ENCODE measurements at regions not wholly inside any gene's neighbourhood (a gene's known extent, or its start where the extent isn't known, plus 50 kb on each side); places are given as distances from the start of the nearest gene placed in this dataset.

DNA sequence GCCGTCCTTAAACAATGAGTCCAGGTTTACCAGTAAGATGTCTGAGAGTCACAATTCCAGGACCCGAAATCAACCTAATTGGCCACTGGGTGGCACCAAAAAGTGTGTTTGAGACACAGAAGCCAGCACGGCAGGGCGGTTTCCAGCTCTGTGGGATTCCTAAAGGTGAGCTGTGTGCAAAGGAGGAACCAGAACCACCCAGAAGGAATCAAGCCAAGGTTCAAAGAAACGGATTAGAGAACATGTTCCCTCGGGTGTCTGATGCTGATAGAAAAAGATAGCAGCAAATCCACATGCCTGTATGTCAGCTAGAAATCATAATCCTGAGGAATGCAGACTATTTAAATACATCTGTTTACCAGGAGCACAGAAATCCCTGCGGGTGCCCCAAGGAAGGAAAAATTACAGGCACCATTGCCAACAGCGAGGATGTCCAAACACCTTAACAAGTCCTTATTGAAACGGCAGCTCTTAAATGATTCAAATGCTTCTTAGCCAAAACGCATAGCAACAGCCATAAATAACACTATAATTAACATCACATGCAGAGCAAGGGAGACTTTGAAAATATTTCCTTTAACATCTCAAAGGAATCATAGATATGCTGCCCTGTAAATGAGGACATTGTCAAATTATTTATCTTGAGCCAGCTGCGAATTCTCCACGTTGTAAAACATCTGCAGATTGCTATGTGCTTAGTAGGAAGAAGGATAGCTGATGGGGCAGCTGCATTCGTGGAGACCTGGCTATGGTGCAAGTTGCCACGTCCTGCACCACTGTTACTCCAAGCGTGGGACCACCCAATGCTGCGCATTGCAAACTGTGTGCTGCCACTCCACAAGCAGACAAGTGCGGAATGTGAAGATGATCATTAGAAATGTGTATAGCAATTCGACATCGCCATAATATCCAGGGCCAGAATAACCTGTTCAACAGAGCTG, 318.7 kb upstream of the NCKAP5 start:
- H3K56ac ChIP-seq (ENCODE audit: extremely low read depth, insufficient read depth, low read length), result peak overlapping the region; percentile 67; the same call in 1 of the 2 replicates
- ChIA-PET CTCF (interaction anchor here (0.6 to 5.4 kb wide), 18 partner anchors 84 to 564 kb away, joined by 3 to 22 read pairs (median 4); no protein-coding TSS in a partner anchor), POLR2A (ENCODE audit: unreplicated experiment) (interaction anchor here (0.7 to 1.1 kb wide), 3 partner anchors 232 to 310 kb away, joined by 3 to 4 read pairs (median 3); no protein-coding TSS in a partner anchor)
- H4K5ac ChIP-seq (ENCODE audit: low read depth, low read length), result peak overlapping the region; percentile 93
- no peaks in the 10 kb centered on the region for H3K79me1 ChIP-seq (ENCODE audit: low read depth in 1 of 2, low read length in 2 of 2)
- in situ Hi-C loops (cut with MboI; ENCODE audit: low sequenced_read_pairs), result loop anchor here (10.0 to 25.0 kb wide), 4 partner anchors 350 to 1025 kb away; partner anchors contain the start of gene CCNT2
- peak overlapping the region; percentile 97 for H2BK120ac ChIP-seq (ENCODE audit: low read depth, low read length)
- peak overlapping the region; percentile 71; the same call in 1 of the 2 replicates for H3K27ac ChIP-seq (ENCODE audit: insufficient read depth, low read length)
- dilution Hi-C loops (cut with HindIII; ENCODE audit: low sequenced_read_pairs, unreplicated experiment), result no loop called here
- H4K8ac ChIP-seq (ENCODE audit: low read depth in 2 of 2, low read length in 2 of 2), result peak overlapping the region; percentile 61 to 88; a peak in 3 of 4 replicates
- peak overlapping the region; percentile 62 for H2AK9ac ChIP-seq (replicated peaks; ENCODE audit: low read depth, low read length, poor library complexity)
- peak overlapping the region; percentile 75; the same call in 2 of the 3 replicates for H2BK15ac ChIP-seq (ENCODE audit: low read depth, low read length)
- intact Hi-C loops (cut with micrococcal nuclease), result loop anchor here (1.0 to 10.0 kb wide), 7 partner anchors 127 to 564 kb away; no protein-coding TSS in a partner anchor
- H3K14ac ChIP-seq (replicated peaks; ENCODE audit: low read depth, low read length), result peak overlapping the region; percentile 92
- H3K36me3 ChIP-seq (ENCODE audit: control insufficient read depth, insufficient read depth, low read length), result no peaks in the 10 kb centered on the region
- H3K4me3 ChIP-seq (ENCODE audit: insufficient read depth, low read depth, low read length), result no peak overlapping the region
- H3K23ac ChIP-seq (ENCODE audit: low read depth, low read length), result peak overlapping the region; percentile 89
- no TSS peak for BruUV-seq (replicated peaks)
- H3K27me3 ChIP-seq (ENCODE audit: control insufficient read depth, insufficient read depth, low read length), result no peaks in the 10 kb centered on the region
- H4K20me1 ChIP-seq (ENCODE audit: insufficient read depth, low read length), result no peaks in the 10 kb centered on the region
- TF ChIP-seq MXI1 (IDR thresholded peaks at IDR 0.05; ENCODE audit: borderline replicate concordance, low read depth, low read length) (no peak), RCOR1 (IDR thresholded peaks at IDR 0.05; ENCODE audit: insufficient replicate concordance, low read length) (no peak), FOS (IDR thresholded peaks at IDR 0.05; ENCODE audit: low read depth, low read length) (no peak), POLR2A (IDR thresholded peaks at IDR 0.05; ENCODE audit: low read depth, low read length) (no peak), BHLHE40 (IDR thresholded peaks at IDR 0.05; ENCODE audit: low read depth, low read length) (peak; percentile 32; the same call in 1 of the 2 replicates), MAZ (IDR thresholded peaks at IDR 0.05; ENCODE audit: borderline replicate concordance, low read depth, low read length) (no peak), CHD1 (IDR thresholded peaks at IDR 0.05; ENCODE audit: low read depth, low read length) (no peak), SMC3 (IDR thresholded peaks at IDR 0.05; ENCODE audit: low read depth, low read length) (peak; percentile 70), RFX5 (IDR thresholded peaks at IDR 0.05; ENCODE audit: low read depth, low read length) (no peak), CTCF (conservative IDR thresholded peaks at IDR 0.05; ENCODE audit: low read depth, low read length) (peak; percentile 73), NFE2L2 (IDR thresholded peaks at IDR 0.05; ENCODE audit: low read depth, low read length) (no peak), ELK1 (IDR thresholded peaks at IDR 0.05; ENCODE audit: borderline replicate concordance, low read depth, low read length) (no peak), RAD21 (IDR thresholded peaks at IDR 0.05; ENCODE audit: low read length) (peak; percentile 77)
- peak overlapping the region; percentile 95 for H3K18ac ChIP-seq (ENCODE audit: low read depth, low read length)
- H3K4ac ChIP-seq (ENCODE audit: low read depth, low read length), result peak overlapping the region; percentile 97
- ATAC-seq (ENCODE audit: low read depth) (peak; percentile 69), DNase-seq (peak; percentile 80)
- H2BK5ac ChIP-seq (ENCODE audit: low read depth, low read length, poor library complexity, severe bottlenecking), result peak overlapping the region; percentile 86
- peak overlapping the region; percentile 90 for H4K91ac ChIP-seq (ENCODE audit: insufficient read depth, low read depth, low read length)
- peak overlapping the region; percentile 91; the same call in 1 of the 2 replicates for H2AK5ac ChIP-seq (ENCODE audit: low read depth, low read length)
- H3K9ac ChIP-seq (ENCODE audit: low read depth, low read length), result peak overlapping the region; percentile 62
- peak overlapping the region; percentile 75 for H2AFZ ChIP-seq (replicated peaks; ENCODE audit: low read length, poor library complexity)
- no peaks in the 10 kb centered on the region for H3K9me3 ChIP-seq (ENCODE audit: control insufficient read depth, insufficient read depth, low read length)
- 60% methylated on average over 5 of the region's 19 CpGs; no CpG with 5 or more reads in 1 of the 2 experiments for WGBS, 2 experiments (ENCODE audit: extremely low coverage in 2 of 2, insufficient read length in 1 of 2)
- H2BK20ac ChIP-seq (ENCODE audit: low read depth, low read length), result peak overlapping the region; percentile 89
- peaks cover 8% of the 10 kb centered on the region; the same call in 1 of the 2 replicates for H3K9me1 ChIP-seq (ENCODE audit: insufficient read depth, low read length)
- H3K4me1 ChIP-seq (ENCODE audit: control insufficient read depth, insufficient read depth, low read length), result peaks cover 22% of the 10 kb centered on the region
- peak overlapping the region; percentile 54; the same call in 1 of the 2 replicates for H3K4me2 ChIP-seq (ENCODE audit: low read depth, low read length)
